GM23338 (cell line): ENCODE measurements at regions not wholly inside any gene's neighbourhood (a gene's known extent, or its start where the extent isn't known, plus 50 kb on each side); places are given as distances from the start of the nearest gene placed in this dataset.

Experiments used
- CTCF ChIP-seq, 2 experiments: fragments of 200-600 bp in 1 of 2; sonication (generic) in 1 of 2; conservative IDR thresholded peaks; 2 replicates each; pipeline versions ENCODE4 v1.5.1 to v1.6.1; 2016 to 2017; ENCODE audit warnings: antibody characterized with exemption in 2 of 2, low read depth in 2 of 2, mild to moderate bottlenecking in 2 of 2, moderate library complexity in 1 of 2
- EZH2 ChIP-seq: fragments of 200-600 bp; sonication (generic); IDR thresholded peaks from one replicate; pipeline ENCODE4 v1.8.0; 2017; ENCODE audit warnings: antibody characterized with exemption, mild to moderate bottlenecking, low read depth; ENCODE audit not compliant: unreplicated experiment
- EZH2phosphoT487 ChIP-seq: fragments of 200-600 bp; sonication (generic); IDR thresholded peaks from one replicate; pipeline ENCODE4 v1.8.1; 2018; ENCODE audit warnings: antibody characterized with exemption; ENCODE audit not compliant: unreplicated experiment

- TF ChIP-seq EZH2 (no peak), CTCF (conservative IDR thresholded peaks at IDR 0.05; ENCODE audit: low read depth in 2 of 2) (no peak), EZH2phosphoT487 (no peak)
These were observed 159.9 kb upstream of the SLC25A13 start for GRCh38 chr7:96481796-96482195.
